ENCODE measurements at regions not wholly inside any gene's neighbourhood (a gene's known extent, or its start where the extent isn't known, plus 50 kb on each side); places are given as distances from the start of the nearest gene placed in this dataset.

- H2AK5ac ChIP-seq (ENCODE audit: low read depth, low read length) = peak overlapping the region; percentile 75; the same call in 1 of the 2 replicates
- no TSS peak for BruUV-seq (replicated peaks)
- no peak for DNase-seq
- H2BK120ac ChIP-seq (ENCODE audit: low read depth, low read length) = no peak overlapping the region
- no peaks in the 10 kb centered on the region for H3K36me3 ChIP-seq (ENCODE audit: control insufficient read depth, insufficient read depth, low read length)
- ChIA-PET CTCF (no interaction called here), POLR2A (ENCODE audit: unreplicated experiment) (no interaction called here)
- H4K20me1 ChIP-seq (ENCODE audit: insufficient read depth, low read length) = no peaks in the 10 kb centered on the region
- H3K79me1 ChIP-seq (ENCODE audit: low read depth in 1 of 2, low read length in 2 of 2) = no peaks in the 10 kb centered on the region
- TF ChIP-seq CEBPB (IDR thresholded peaks at IDR 0.05; ENCODE audit: low read depth, low read length) (no peak), CTCF (conservative IDR thresholded peaks at IDR 0.05; ENCODE audit: low read depth, low read length) (no peak), FOS (IDR thresholded peaks at IDR 0.05; ENCODE audit: low read depth, low read length) (no peak), RFX5 (IDR thresholded peaks at IDR 0.05; ENCODE audit: low read depth, low read length) (no peak), USF2 (IDR thresholded peaks at IDR 0.05; ENCODE audit: low read depth, low read length) (no peak), BHLHE40 (IDR thresholded peaks at IDR 0.05; ENCODE audit: low read depth, low read length) (no peak), RAD21 (IDR thresholded peaks at IDR 0.05; ENCODE audit: low read length) (no peak)
- in situ Hi-C loops (cut with MboI; ENCODE audit: low sequenced_read_pairs) (no loop called here), dilution Hi-C loops (cut with HindIII; ENCODE audit: low sequenced_read_pairs, unreplicated experiment) (no loop called here), intact Hi-C loops (cut with micrococcal nuclease) (no loop called here)
- H3K4me2 ChIP-seq (ENCODE audit: low read depth, low read length) = no peak overlapping the region
- no peak overlapping the region for H3K4ac ChIP-seq (ENCODE audit: low read depth, low read length)
- H4K91ac ChIP-seq (ENCODE audit: insufficient read depth, low read depth, low read length) = no peak overlapping the region
- H2AK9ac ChIP-seq (replicated peaks; ENCODE audit: low read depth, low read length, poor library complexity) = no peak overlapping the region
- H3K14ac ChIP-seq (replicated peaks; ENCODE audit: low read depth, low read length) = no peak overlapping the region
- 80% methylated on average over 1 of the region's 6 CpGs; no CpG with 5 or more reads in 1 of the 2 experiments for WGBS, 2 experiments (ENCODE audit: extremely low coverage in 2 of 2, insufficient read length in 1 of 2)
- H3K27ac ChIP-seq (ENCODE audit: insufficient read depth, low read length) = no peak overlapping the region
- H3K18ac ChIP-seq (ENCODE audit: low read depth, low read length) = no peak overlapping the region
- H3K27me3 ChIP-seq (ENCODE audit: control insufficient read depth, insufficient read depth, low read length) = no peaks in the 10 kb centered on the region
- no peaks in the 10 kb centered on the region; the same call in 1 of the 2 replicates for H3K9me1 ChIP-seq (ENCODE audit: insufficient read depth, low read length)
- no peak overlapping the region for H2BK5ac ChIP-seq (ENCODE audit: low read depth, low read length, poor library complexity, severe bottlenecking)
- H3K56ac ChIP-seq (ENCODE audit: extremely low read depth, insufficient read depth, low read length) = no peak overlapping the region
- no peak overlapping the region for H4K5ac ChIP-seq (ENCODE audit: low read depth, low read length)
- H3K4me1 ChIP-seq (ENCODE audit: control insufficient read depth, insufficient read depth, low read length) = peaks cover 3% of the 10 kb centered on the region; the same call in 1 of the 2 replicates
- H3K4me3 ChIP-seq (ENCODE audit: insufficient read depth, low read depth, low read length) = no peak overlapping the region
- no peak for ATAC-seq (ENCODE audit: low read depth)
- 0 out of 2 replicates have a peak overlapping the region, but pooled peaks have one; percentile 53 for H2BK20ac ChIP-seq (ENCODE audit: low read depth, low read length)
- H3K23ac ChIP-seq (ENCODE audit: low read depth, low read length) = no peak overlapping the region
- no peaks in the 10 kb centered on the region for H3K9me3 ChIP-seq (ENCODE audit: control insufficient read depth, insufficient read depth, low read length)
- H2BK15ac ChIP-seq (ENCODE audit: low read depth, low read length) = peak overlapping the region; percentile 68; the same call in 1 of the 3 replicates
- H2AFZ ChIP-seq (replicated peaks; ENCODE audit: low read length, poor library complexity) = peak overlapping the region; percentile 37
- H3K9ac ChIP-seq (ENCODE audit: low read depth, low read length) = no peak overlapping the region
- H4K8ac ChIP-seq (ENCODE audit: low read depth in 2 of 2, low read length in 2 of 2) = no peak overlapping the region; a peak in 1 of 4 replicates
Observed at GRCh38 chr4:188434643-188435042, 295.4 kb downstream of the TRIML1 start.

All from IMR-90 (cell line).